ENCODE measurements at regions not wholly inside any gene's neighbourhood (a gene's known extent, or its start where the extent isn't known, plus 50 kb on each side); places are given as distances from the start of the nearest gene placed in this dataset.

GRCh38 chr4:66266035-66266434 is 595.7 kb upstream of the EPHA5 start:
- no peaks in the 10 kb centered on the region for H3K27me3 ChIP-seq (ENCODE audit: control insufficient read depth, insufficient read depth, low read length)
- ATAC-seq = no peak
- TF ChIP-seq REST (IDR thresholded peaks at IDR 0.05; ENCODE audit: insufficient read depth in 1 of 2, low read depth in 2 of 2, low read length in 1 of 2) (no peak), POLR2AphosphoS5 (IDR thresholded peaks at IDR 0.05; ENCODE audit: low read depth, low read length) (no peak), CTCF (IDR thresholded peaks at IDR 0.05) (no peak), TCF7L2 (IDR thresholded peaks at IDR 0.05; ENCODE audit: low read depth, low read length) (no peak), SIN3A (IDR thresholded peaks at IDR 0.05; ENCODE audit: borderline replicate concordance, insufficient read depth, low read depth, low read length) (no peak)
- H3K4me1 ChIP-seq (ENCODE audit: control insufficient read depth, insufficient read depth, low read length) = no peaks in the 10 kb centered on the region
- no peaks in the 10 kb centered on the region for H3K9me3 ChIP-seq (ENCODE audit: control insufficient read depth, insufficient read depth, low read depth, low read length)
- H3K4me3 ChIP-seq (ENCODE audit: low read depth in 2 of 2, low read length in 2 of 2) = no peak overlapping the region
- H3K27ac ChIP-seq (ENCODE audit: low read length) = no peak overlapping the region
- POLR2A ChIA-PET = no interaction called here
- in situ Hi-C loops (cut with HindIII; ENCODE audit: low pct_unique_long_range_greater_than_20kb, low sequenced_read_pairs) (no loop called here), intact Hi-C loops (cut with micrococcal nuclease; ENCODE audit: unreplicated experiment) (no loop called here)
- no peaks in the 10 kb centered on the region for H3K36me3 ChIP-seq (ENCODE audit: control insufficient read depth, insufficient read depth, low read length)
- CTCF ChIA-PET = no interaction called here
- no peak for DNase-seq (ENCODE audit: low read depth, low spot score)
- no TSS peak for BruUV-seq (replicated peaks)

- no peak for DNase-seq (ENCODE audit: low read depth, low spot score)
- ATAC-seq = no peak
- POLR2A ChIA-PET = no interaction called here
- no peaks in the 10 kb centered on the region for H3K36me3 ChIP-seq (ENCODE audit: control insufficient read depth, insufficient read depth, low read length)
- TF ChIP-seq POLR2AphosphoS5 (IDR thresholded peaks at IDR 0.05; ENCODE audit: low read depth, low read length) (no peak), TCF7L2 (IDR thresholded peaks at IDR 0.05; ENCODE audit: low read depth, low read length) (no peak), SIN3A (IDR thresholded peaks at IDR 0.05; ENCODE audit: borderline replicate concordance, insufficient read depth, low read depth, low read length) (no peak), REST (IDR thresholded peaks at IDR 0.05; ENCODE audit: insufficient read depth in 1 of 2, low read depth in 2 of 2, low read length in 1 of 2) (no peak), CTCF (IDR thresholded peaks at IDR 0.05) (no peak; the same call in 1 of the 2 replicates)
- no peak overlapping the region for H3K4me3 ChIP-seq (ENCODE audit: low read depth in 2 of 2, low read length in 2 of 2)
- H3K4me1 ChIP-seq (ENCODE audit: control insufficient read depth, insufficient read depth, low read length) = no peaks in the 10 kb centered on the region
- H3K9me3 ChIP-seq (ENCODE audit: control insufficient read depth, insufficient read depth, low read depth, low read length) = no peaks in the 10 kb centered on the region
- intact Hi-C loops (cut with micrococcal nuclease; ENCODE audit: unreplicated experiment) (no loop called here), in situ Hi-C loops (cut with HindIII; ENCODE audit: low pct_unique_long_range_greater_than_20kb, low sequenced_read_pairs) (no loop called here)
- no peak overlapping the region for H3K27ac ChIP-seq (ENCODE audit: low read length)
- no peaks in the 10 kb centered on the region for H3K27me3 ChIP-seq (ENCODE audit: control insufficient read depth, insufficient read depth, low read length)
- BruUV-seq (replicated peaks) = no TSS peak
- CTCF ChIA-PET = no interaction called here
Observed at GRCh38 chr4:66252291-66252690, 582.0 kb upstream of the EPHA5 start.

All from Panc1 (cell line).